ENCODE measurements at regions not wholly inside any gene's neighbourhood (a gene's known extent, or its start where the extent isn't known, plus 50 kb on each side); places are given as distances from the start of the nearest gene placed in this dataset.

DNA sequence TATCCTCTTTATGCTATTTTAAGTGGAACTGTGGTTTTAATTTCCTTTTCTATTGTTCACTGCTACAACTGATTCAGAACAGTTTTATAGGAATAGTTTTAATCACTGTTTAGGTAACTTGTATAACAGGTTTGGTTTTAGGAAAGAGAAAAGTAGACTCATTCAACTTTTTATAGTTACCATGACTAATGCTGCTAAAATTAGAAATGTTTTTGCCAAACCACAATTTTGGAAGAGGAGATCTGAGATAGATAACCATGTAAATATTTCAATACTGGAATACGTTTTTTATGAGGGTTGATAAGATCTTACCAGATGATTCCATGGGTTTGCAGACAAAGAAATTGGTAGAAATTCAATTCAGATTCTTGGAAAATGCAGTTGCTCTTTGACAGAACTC is 404.6 kb upstream of the ARRDC3 start:
- Histone ChIP-seq H4K20me1 (ENCODE audit: control insufficient read depth, insufficient read depth) (no peaks in the 10 kb centered on the region), H2AFZ (ENCODE audit: control insufficient read depth, low read depth, low read length) (no peak overlapping the region), H3K9me3 (replicated peaks; ENCODE audit: control insufficient read depth, insufficient read depth, low read length) (no peaks in the 10 kb centered on the region), H3K9ac (ENCODE audit: control insufficient read depth, insufficient read depth, low read length) (no peak overlapping the region), H3K36me3 (ENCODE audit: control insufficient read depth in 2 of 2, insufficient read depth in 2 of 2, low read length in 1 of 2) (no peaks in the 10 kb centered on the region), H3K27ac (ENCODE audit: control insufficient read depth, insufficient read depth) (no peak overlapping the region), H3K79me2 (ENCODE audit: control insufficient read depth, insufficient read depth, low read length) (no peaks in the 10 kb centered on the region), H3K27me3 (replicated peaks in 1 of 2; ENCODE audit: control insufficient read depth in 2 of 2, insufficient read depth in 2 of 2, low read length in 1 of 2) (no peaks in the 10 kb centered on the region), H3K4me3 (no peak overlapping the region), H3K4me1 (ENCODE audit: control insufficient read depth, insufficient read depth, low read length) (no peaks in the 10 kb centered on the region), H3K4me2 (ENCODE audit: control insufficient read depth, insufficient read depth) (no peak overlapping the region)
- ChIA-PET RAD21 (ENCODE audit: unreplicated experiment) (no interaction called here), SMC1A (ENCODE audit: uncharacterized antibody, unreplicated experiment) (no interaction called here), POLR2A (no interaction called here), CTCF (no interaction called here)
- intact Hi-C loops (cut with micrococcal nuclease; ENCODE audit: unreplicated experiment) (no loop called here), in situ Hi-C loops (cut with MboI) (no loop called here)
- ATAC-seq (no peak), DNase-seq (ENCODE audit: low read depth, low spot score) (no peak), FAIRE-seq (no peak)
- TF ChIP-seq, protein P1, sequence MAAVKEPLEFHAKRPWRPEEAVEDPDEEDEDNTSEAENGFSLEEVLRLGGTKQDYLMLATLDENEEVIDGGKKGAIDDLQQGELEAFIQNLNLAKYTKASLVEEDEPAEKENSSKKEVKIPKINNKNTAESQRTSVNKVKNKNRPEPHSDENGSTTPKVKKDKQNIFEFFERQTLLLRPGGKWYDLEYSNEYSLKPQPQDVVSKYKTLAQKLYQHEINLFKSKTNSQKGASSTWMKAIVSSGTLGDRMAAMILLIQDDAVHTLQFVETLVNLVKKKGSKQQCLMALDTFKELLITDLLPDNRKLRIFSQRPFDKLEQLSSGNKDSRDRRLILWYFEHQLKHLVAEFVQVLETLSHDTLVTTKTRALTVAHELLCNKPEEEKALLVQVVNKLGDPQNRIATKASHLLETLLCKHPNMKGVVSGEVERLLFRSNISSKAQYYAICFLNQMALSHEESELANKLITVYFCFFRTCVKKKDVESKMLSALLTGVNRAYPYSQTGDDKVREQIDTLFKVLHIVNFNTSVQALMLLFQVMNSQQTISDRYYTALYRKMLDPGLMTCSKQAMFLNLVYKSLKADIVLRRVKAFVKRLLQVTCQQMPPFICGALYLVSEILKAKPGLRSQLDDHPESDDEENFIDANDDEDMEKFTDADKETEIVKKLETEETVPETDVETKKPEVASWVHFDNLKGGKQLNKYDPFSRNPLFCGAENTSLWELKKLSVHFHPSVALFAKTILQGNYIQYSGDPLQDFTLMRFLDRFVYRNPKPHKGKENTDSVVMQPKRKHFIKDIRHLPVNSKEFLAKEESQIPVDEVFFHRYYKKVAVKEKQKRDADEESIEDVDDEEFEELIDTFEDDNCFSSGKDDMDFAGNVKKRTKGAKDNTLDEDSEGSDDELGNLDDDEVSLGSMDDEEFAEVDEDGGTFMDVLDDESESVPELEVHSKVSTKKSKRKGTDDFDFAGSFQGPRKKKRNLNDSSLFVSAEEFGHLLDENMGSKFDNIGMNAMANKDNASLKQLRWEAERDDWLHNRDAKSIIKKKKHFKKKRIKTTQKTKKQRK (IDR thresholded peaks at IDR 0.05; ENCODE audit: low read depth, low read length) = no peak
- TF ChIP-seq, protein P2, sequence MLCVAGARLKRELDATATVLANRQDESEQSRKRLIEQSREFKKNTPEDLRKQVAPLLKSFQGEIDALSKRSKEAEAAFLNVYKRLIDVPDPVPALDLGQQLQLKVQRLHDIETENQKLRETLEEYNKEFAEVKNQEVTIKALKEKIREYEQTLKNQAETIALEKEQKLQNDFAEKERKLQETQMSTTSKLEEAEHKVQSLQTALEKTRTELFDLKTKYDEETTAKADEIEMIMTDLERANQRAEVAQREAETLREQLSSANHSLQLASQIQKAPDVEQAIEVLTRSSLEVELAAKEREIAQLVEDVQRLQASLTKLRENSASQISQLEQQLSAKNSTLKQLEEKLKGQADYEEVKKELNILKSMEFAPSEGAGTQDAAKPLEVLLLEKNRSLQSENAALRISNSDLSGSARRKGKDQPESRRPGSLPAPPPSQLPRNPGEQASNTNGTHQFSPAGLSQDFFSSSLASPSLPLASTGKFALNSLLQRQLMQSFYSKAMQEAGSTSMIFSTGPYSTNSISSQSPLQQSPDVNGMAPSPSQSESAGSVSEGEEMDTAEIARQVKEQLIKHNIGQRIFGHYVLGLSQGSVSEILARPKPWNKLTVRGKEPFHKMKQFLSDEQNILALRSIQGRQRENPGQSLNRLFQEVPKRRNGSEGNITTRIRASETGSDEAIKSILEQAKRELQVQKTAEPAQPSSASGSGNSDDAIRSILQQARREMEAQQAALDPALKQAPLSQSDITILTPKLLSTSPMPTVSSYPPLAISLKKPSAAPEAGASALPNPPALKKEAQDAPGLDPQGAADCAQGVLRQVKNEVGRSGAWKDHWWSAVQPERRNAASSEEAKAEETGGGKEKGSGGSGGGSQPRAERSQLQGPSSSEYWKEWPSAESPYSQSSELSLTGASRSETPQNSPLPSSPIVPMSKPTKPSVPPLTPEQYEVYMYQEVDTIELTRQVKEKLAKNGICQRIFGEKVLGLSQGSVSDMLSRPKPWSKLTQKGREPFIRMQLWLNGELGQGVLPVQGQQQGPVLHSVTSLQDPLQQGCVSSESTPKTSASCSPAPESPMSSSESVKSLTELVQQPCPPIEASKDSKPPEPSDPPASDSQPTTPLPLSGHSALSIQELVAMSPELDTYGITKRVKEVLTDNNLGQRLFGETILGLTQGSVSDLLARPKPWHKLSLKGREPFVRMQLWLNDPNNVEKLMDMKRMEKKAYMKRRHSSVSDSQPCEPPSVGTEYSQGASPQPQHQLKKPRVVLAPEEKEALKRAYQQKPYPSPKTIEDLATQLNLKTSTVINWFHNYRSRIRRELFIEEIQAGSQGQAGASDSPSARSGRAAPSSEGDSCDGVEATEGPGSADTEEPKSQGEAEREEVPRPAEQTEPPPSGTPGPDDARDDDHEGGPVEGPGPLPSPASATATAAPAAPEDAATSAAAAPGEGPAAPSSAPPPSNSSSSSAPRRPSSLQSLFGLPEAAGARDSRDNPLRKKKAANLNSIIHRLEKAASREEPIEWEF (IDR thresholded peaks at IDR 0.05; ENCODE audit: insufficient replicate concordance, low read depth, low read length) = no peak
- no peak for TF ChIP-seq ATF7 (IDR thresholded peaks at IDR 0.05; ENCODE audit: low read depth)
- TF ChIP-seq, protein P3, sequence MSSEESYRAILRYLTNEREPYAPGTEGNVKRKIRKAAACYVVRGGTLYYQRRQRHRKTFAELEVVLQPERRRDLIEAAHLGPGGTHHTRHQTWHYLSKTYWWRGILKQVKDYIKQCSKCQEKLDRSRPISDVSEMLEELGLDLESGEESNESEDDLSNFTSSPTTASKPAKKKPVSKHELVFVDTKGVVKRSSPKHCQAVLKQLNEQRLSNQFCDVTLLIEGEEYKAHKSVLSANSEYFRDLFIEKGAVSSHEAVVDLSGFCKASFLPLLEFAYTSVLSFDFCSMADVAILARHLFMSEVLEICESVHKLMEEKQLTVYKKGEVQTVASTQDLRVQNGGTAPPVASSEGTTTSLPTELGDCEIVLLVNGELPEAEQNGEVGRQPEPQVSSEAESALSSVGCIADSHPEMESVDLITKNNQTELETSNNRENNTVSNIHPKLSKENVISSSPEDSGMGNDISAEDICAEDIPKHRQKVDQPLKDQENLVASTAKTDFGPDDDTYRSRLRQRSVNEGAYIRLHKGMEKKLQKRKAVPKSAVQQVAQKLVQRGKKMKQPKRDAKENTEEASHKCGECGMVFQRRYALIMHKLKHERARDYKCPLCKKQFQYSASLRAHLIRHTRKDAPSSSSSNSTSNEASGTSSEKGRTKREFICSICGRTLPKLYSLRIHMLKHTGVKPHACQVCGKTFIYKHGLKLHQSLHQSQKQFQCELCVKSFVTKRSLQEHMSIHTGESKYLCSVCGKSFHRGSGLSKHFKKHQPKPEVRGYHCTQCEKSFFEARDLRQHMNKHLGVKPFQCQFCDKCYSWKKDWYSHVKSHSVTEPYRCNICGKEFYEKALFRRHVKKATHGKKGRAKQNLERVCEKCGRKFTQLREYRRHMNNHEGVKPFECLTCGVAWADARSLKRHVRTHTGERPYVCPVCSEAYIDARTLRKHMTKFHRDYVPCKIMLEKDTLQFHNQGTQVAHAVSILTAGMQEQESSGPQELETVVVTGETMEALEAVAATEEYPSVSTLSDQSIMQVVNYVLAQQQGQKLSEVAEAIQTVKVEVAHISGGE (CRISPR knock-in tag; IDR thresholded peaks at IDR 0.05) = no peak
- no peak for TF ChIP-seq ZZZ3 (IDR thresholded peaks at IDR 0.05; ENCODE audit: control insufficient read depth, insufficient read length, low read depth)
- BruUV-seq (replicated peaks) = no TSS peak
- WGBS (ENCODE audit: insufficient coverage, insufficient replicate concordance, low lambda C conversion rate, missing lambda C conversion rate) = 0% methylated on average over 1 of the region's 1 CpG

All from GM12878 (cell line).